GM10847 (cell line): ENCODE measurements at regions not wholly inside any gene's neighbourhood (a gene's known extent, or its start where the extent isn't known, plus 50 kb on each side); places are given as distances from the start of the nearest gene placed in this dataset.

Experiments
- POLR2A ChIP-seq: IDR thresholded peaks from 2 replicates; pipeline ENCODE4 v1.6.1; 2011; ENCODE audit not compliant: insufficient read length; ENCODE audit errors: extremely low read depth

DNA sequence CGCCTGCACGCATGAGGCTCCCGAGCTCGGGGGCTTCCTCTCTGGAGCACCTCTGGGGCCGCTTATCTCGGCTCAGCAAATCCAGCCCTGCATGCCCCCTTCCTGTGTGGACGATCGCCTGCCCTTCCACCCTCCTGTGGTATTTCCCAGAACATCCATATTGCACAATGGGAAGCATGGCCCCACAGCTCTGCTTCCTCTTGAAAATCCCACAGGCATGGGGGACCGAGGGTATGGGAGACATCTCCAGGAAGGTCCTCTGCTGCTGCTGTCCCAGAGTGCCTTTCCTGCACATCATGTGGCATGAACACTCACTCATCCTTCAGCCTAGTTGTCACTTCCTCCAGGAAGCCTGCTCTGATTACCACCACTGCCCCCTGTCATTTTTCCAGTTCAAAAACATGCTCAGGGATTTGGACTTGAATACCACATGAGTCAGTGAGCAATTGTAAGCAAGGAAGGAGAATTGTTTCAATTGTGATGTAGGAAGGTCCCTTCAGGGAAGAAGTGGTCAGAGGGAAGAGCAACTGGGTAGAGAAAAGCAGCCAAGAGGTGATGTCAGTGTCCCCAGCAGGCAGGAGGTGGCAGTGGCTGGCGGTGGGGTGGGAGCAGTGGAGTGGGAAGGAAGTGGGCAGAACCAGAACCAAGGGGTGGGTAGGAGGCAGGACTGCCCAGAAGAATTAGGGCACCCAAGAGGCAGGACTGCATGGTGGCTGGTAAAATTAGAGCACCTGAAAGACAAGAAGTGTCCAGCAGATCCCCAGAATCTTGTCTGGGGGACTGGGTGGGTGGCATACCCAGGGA lies 67.5 kb upstream of the ZMIZ1 start:
- TF ChIP-seq POLR2A = no peak

- no peak for TF ChIP-seq POLR2A
Observed at GRCh38 chr10:79002336-79002735, 66.4 kb upstream of the ZMIZ1 start.

- no peak for TF ChIP-seq POLR2A
Observed at GRCh38 chr10:79003183-79004100, 65.3 kb upstream of the ZMIZ1 start.

GRCh38 chr10:79004311-79004710 lies 64.5 kb upstream of the ZMIZ1 start:
- TF ChIP-seq POLR2A = no peak

- TF ChIP-seq POLR2A = no peak
Observed at GRCh38 chr10:79005126-79005810, 63.5 kb upstream of the ZMIZ1 start.

DNA sequence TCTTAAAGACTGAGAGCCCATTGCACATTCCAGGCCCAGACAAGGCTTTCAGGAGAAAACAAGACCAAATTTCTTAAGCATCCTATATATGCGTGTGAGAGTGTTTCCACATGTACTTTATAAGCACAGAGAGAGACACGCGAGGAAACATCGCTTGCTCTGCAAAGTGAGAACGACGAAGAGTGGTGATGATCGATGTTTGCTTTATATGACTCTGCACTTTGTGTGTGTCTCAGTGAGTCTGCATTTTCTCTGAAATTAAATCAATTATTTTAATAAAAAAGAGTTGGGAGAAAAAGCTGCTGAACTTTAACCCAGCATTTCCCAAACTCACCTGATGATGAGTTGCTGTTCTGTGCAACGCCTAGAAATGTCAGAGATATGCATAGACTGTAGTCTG lies 61.7 kb upstream of the ZMIZ1 start:
- TF ChIP-seq POLR2A = no peak

GRCh38 chr10:79007421-79008319 lies 61.1 kb upstream of the ZMIZ1 start:
- TF ChIP-seq POLR2A = no peak

DNA sequence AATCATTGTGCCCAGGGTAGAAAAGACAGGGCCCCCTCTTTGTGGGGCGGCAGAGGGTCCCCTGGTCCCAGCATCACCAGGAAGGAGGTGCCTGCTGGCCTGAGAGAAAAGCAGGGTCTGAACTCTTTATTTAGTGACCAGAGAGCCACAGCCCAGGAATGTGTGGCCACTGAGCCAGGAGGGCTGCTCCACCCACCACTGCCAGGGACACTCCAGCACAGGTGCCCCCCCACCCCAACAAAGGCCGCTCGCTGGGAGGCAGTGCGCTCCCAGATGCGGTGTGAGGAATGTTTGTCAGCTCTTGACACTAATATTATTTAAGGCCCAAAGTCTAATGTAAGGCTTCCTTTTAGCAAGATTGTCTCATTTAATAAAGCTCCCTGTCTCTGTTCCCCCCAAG lies 59.6 kb upstream of the ZMIZ1 start:
- no peak for TF ChIP-seq POLR2A

- TF ChIP-seq POLR2A = no peak
Observed at GRCh38 chr10:79012567-79012966, 56.2 kb upstream of the ZMIZ1 start.

DNA sequence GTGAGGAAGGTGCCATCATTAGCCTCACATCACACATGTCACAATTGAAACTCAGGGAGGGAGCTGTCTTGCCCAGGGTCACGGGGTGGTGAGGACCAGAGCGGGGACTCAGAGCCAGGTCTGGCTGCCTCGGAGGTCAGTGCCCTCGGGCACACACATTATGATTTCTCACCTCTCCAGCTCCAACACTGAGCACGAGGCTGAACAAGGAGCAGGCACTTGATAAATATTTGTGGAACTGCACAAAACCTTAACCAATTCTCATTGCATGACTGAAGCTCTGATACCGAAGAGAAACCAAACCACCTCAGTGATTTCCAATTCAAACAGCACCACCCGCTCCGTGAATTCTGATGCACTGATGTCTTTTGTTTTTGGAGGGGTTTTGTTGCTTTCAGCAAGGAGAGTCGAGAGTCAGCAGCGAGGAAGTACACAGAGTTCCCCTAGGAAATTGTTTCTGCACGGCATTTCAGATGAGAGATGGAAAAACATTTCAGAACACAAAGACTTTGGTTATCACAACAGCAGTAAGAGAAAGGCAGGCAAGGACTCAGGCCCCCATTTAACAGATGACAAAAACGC lies 55.3 kb upstream of the ZMIZ1 start:
- TF ChIP-seq POLR2A = no peak

GRCh38 chr10:79014796-79015195 lies 54.0 kb upstream of the ZMIZ1 start:
- TF ChIP-seq POLR2A = no peak

DNA sequence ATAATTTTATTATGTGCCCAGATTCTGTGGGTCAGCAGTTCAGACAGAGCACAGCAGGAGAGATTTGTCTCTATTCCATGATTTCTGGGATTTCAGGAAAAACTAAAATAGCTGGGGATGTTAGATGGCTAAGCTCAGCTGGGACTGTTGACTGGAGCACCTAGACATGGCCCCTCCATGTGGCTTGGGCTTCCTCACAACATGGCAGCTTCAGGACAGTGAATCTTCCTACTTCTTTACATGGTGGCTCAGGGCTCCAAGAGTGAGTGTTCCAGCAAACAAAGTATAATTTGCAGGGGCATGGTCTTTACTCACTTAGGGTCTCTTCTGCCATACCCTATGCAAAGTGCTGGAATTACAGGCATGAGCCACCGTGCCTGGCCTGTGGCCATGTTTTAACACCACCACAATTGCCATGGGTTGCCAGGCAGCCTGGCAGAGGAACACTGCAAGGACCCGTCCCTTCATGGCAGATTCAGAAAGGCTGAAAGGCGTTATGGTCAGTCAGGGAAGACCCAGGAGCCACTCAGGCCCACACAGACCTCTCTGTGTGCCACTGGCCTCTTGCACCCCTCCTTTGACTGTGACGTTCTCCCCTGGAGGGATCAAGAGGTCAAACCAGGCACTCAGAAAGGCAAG lies 50.8 kb upstream of the ZMIZ1 start:
- no peak for TF ChIP-seq POLR2A

DNA sequence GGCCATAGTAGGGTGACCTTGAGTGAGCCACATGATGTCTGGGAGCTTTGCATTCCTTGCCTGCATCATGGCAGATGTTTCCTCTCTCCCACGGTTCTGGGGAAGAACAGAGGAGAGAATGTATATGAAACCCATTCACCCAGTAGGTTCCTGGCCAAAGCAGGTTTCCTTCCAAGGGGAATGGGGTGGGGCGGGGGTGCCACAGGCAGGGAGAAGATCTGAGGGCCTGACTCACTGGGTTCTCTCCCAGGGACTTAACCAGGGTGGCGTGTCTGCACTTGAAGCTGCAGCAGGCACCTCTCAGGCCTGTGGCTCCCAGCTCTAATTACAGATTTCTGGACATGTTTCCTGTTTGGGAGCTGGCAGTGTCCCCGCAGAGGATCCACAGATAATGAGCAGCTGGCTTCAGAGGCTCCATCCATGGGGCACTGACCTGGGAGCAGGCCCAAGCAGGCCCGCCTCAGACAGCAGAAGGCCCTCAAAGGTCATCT lies 50.2 kb upstream of the ZMIZ1 start:
- no peak for TF ChIP-seq POLR2A
